GM12878 (cell line): ENCODE measurements at regions not wholly inside any gene's neighbourhood (a gene's known extent, or its start where the extent isn't known, plus 50 kb on each side); places are given as distances from the start of the nearest gene placed in this dataset.

ENCODE experiments used
- ATAC-seq: fragments of 200-7000 bp; cut with Tn5 transposase; 3 replicates; pipeline ENCODE4 v1.9.1; 2020; ENCODE audit warnings: mild to moderate bottlenecking, moderate library complexity
- BruUV-seq: library from RNA; stranded (reverse); fragments of 400-500 nt; replicated peaks from 2 replicates; lab custom pipeline; 2021; lab: Mats Ljungman, UMichigan
- CTCF ChIA-PET: fragments of 300-600 bp; sonication (Branson Sonifier 250); formaldehyde crosslinking; extraction: SDS; loops from one replicate; lab custom pipeline; 2021; ENCODE audit warnings: inconsistent platforms; lab: Yijun Ruan, JAX
- POLR2A ChIA-PET: fragments of 350-600 bp; formaldehyde crosslinking; extraction: SDS; loops from one replicate; lab custom pipeline; 2021; ENCODE audit warnings: inconsistent platforms; lab: Charles Lee
- RAD21 ChIA-PET: fragments of 300-600 bp; sonication (Branson Sonifier 250); formaldehyde crosslinking; loops from one replicate; lab custom pipeline; 2023; ENCODE audit warnings: antibody characterized with exemption; ENCODE audit not compliant: unreplicated experiment; lab: Charles Lee
- SMC1A ChIA-PET: fragments of 300-600 bp; sonication (Branson Sonifier 250); formaldehyde crosslinking; loops from one replicate; lab custom pipeline; 2023; ENCODE audit not compliant: unreplicated experiment, uncharacterized antibody; lab: Charles Lee
- DNase-seq: peaks from one replicate; pipeline ENCODE4 v3.0.0-alpha.2; 2011; ENCODE audit warnings: low read depth, low spot score
- FAIRE-seq: peaks from 3 replicates; lab custom pipeline; 2011; peaks lifted over from hg19 to GRCh38; lab: Jason Lieb, UNC
- H2AFZ ChIP-seq: 2 replicates; pipeline ENCODE4 v1.6.0; 2011; ENCODE audit warnings: low read depth, low read length, control low read depth; ENCODE audit not compliant: control insufficient read depth
- H3K27ac ChIP-seq: 2 replicates; pipeline ENCODE4 v1.5.1; 2011; ENCODE audit warnings: control low read depth; ENCODE audit not compliant: control insufficient read depth, insufficient read depth
- H3K27me3 ChIP-seq, 2 experiments: replicated peaks in 1 of 2; 2 replicates each; pipeline versions ENCODE4 v1.6.0 to v1.6.1; 2011; ENCODE audit warnings: low read length in 1 of 2; ENCODE audit not compliant: control insufficient read depth in 2 of 2, insufficient read depth in 2 of 2
- H3K36me3 ChIP-seq, 2 experiments: 2 replicates each; pipeline ENCODE4 v1.5.1; 2011; ENCODE audit warnings: low read length in 1 of 2; ENCODE audit not compliant: control insufficient read depth in 2 of 2, insufficient read depth in 2 of 2
- H3K4me1 ChIP-seq: 2 replicates; pipeline ENCODE4 v1.6.1; 2011; ENCODE audit warnings: mild to moderate bottlenecking, low read length, moderate library complexity, mixed read lengths; ENCODE audit not compliant: control insufficient read depth, insufficient read depth
- H3K4me2 ChIP-seq: 2 replicates; pipeline ENCODE4 v1.6.0; 2011; ENCODE audit warnings: control low read depth; ENCODE audit not compliant: control insufficient read depth, insufficient read depth
- H3K4me3 ChIP-seq: fragments of 200-600 bp; sonication (generic); 2 replicates; pipeline ENCODE4 v1.5.1; 2016
- H3K79me2 ChIP-seq: 2 replicates; pipeline ENCODE4 v1.6.0; 2011; ENCODE audit warnings: low read length; ENCODE audit not compliant: control insufficient read depth, insufficient read depth
- H3K9ac ChIP-seq: 2 replicates; pipeline ENCODE4 v1.8.0; 2011; ENCODE audit warnings: low read length, control low read depth, mixed read lengths; ENCODE audit not compliant: control insufficient read depth, insufficient read depth
- H3K9me3 ChIP-seq: replicated peaks from 3 replicates; pipeline ENCODE4 v1.5.1; 2011; ENCODE audit warnings: mild to moderate bottlenecking, low read length; ENCODE audit not compliant: control insufficient read depth, insufficient read depth
- H4K20me1 ChIP-seq: 2 replicates; pipeline ENCODE4 v1.6.0; 2011; ENCODE audit not compliant: control insufficient read depth, insufficient read depth
- IRF4 ChIP-seq: IDR thresholded peaks from 2 replicates; pipeline ENCODE4 v1.6.1; 2011; ENCODE audit warnings: low read depth, low read length
- MEF2A ChIP-seq: IDR thresholded peaks from 2 replicates; pipeline ENCODE4 v1.6.1; 2011; ENCODE audit warnings: low read depth, mild to moderate bottlenecking, low read length, moderate library complexity; ENCODE audit not compliant: insufficient read depth
- POU2F2 ChIP-seq: IDR thresholded peaks from 3 replicates; pipeline ENCODE4 v1.6.1; 2011; ENCODE audit warnings: low read depth, mild to moderate bottlenecking, low read length, borderline replicate concordance
- TAF1 ChIP-seq: IDR thresholded peaks from 2 replicates; pipeline ENCODE4 v1.6.1; 2011; ENCODE audit warnings: mild to moderate bottlenecking, low read depth, low read length, borderline replicate concordance
- WGBS: methylation state at CpG from one replicate; pipeline ENCODE4 v1.1.6; 2016; ENCODE audit warnings: low lambda C conversion rate; ENCODE audit not compliant: insufficient replicate concordance, insufficient coverage; ENCODE audit errors: missing lambda C conversion rate; 5-methylcytosine and 5-hydroxymethylcytosine counted together
- in situ Hi-C: fragments of 300-500 bp; cut with MboI; formaldehyde crosslinking; loops from 9 replicates; pipeline ENCODE4 v1.14.3; 2018; ENCODE audit warnings: mixed read lengths
- intact Hi-C: fragments of 100-400 bp; cut with micrococcal nuclease; formaldehyde crosslinking; loops from one replicate; pipeline ENCODE4 v1.14.2; 2022; ENCODE audit not compliant: unreplicated experiment
- TF ChIP-seq, protein P1 (sequence below): fragments of 150-350 bp; IDR thresholded peaks from 2 replicates; pipeline ENCODE4 v1.6.1; 2016; ENCODE audit warnings: low read depth, low read length
- TF ChIP-seq, protein P2 (sequence below): IDR thresholded peaks from 2 replicates; pipeline ENCODE4 v1.6.1; 2011; ENCODE audit warnings: borderline replicate concordance, low read depth, mild to moderate bottlenecking, moderate library complexity, low read length; ENCODE audit not compliant: insufficient read depth, poor library complexity, severe bottlenecking

DNA sequence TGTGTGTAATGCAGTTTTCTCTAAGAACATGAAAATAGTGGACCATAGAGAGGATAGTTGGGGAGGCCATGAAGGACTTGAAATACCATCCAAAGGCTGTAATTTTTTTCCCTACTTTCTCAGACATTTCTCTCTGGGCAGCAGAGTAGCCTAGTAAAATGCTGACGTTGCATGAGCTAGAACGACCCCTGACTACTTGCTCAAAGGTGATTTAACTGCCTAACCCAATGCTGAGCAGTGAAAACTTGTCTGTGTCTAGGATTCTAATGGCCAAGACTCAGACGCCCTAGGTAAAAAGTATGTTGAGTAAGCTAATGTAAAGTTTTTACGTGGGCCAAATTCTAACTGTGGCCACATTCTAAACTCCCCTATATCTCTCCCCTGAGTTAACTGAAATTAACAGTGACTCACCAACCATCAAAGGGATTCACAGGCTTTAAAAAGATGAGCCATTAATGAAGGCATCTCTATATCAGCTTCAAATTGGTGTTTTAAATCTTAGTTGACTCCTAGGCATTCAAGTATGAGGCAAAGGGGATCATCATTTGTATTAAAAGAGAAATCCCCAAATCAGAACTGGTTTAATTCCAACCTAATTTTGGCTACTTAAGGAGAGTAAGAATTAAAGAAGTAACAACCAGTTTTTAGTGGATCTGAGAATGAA lies 121.0 kb upstream of the GAS1 start:
- Histone ChIP-seq H3K4me2 (no peak overlapping the region), H3K79me2 (no peaks in the 10 kb centered on the region), H3K36me3 (no peaks in the 10 kb centered on the region), H3K4me3 (no peak overlapping the region), H3K27ac (no peak overlapping the region), H4K20me1 (no peaks in the 10 kb centered on the region), H3K9ac (no peak overlapping the region)
- in situ Hi-C loops, result no loop called here
- BruUV-seq, result no TSS peak
- SMC1A ChIA-PET, result interaction anchor here (0.6 kb wide), 1 partner anchor 63 kb away, joined by 3 read pairs; no protein-coding TSS in a partner anchor
- ATAC-seq, result no peak
- CTCF ChIA-PET, result no interaction called here
- WGBS, result 0% methylated on average over 4 of the region's 4 CpGs
- RAD21 ChIA-PET, result no interaction called here
- POLR2A ChIA-PET, result no interaction called here
- TF ChIP-seq, protein P1, sequence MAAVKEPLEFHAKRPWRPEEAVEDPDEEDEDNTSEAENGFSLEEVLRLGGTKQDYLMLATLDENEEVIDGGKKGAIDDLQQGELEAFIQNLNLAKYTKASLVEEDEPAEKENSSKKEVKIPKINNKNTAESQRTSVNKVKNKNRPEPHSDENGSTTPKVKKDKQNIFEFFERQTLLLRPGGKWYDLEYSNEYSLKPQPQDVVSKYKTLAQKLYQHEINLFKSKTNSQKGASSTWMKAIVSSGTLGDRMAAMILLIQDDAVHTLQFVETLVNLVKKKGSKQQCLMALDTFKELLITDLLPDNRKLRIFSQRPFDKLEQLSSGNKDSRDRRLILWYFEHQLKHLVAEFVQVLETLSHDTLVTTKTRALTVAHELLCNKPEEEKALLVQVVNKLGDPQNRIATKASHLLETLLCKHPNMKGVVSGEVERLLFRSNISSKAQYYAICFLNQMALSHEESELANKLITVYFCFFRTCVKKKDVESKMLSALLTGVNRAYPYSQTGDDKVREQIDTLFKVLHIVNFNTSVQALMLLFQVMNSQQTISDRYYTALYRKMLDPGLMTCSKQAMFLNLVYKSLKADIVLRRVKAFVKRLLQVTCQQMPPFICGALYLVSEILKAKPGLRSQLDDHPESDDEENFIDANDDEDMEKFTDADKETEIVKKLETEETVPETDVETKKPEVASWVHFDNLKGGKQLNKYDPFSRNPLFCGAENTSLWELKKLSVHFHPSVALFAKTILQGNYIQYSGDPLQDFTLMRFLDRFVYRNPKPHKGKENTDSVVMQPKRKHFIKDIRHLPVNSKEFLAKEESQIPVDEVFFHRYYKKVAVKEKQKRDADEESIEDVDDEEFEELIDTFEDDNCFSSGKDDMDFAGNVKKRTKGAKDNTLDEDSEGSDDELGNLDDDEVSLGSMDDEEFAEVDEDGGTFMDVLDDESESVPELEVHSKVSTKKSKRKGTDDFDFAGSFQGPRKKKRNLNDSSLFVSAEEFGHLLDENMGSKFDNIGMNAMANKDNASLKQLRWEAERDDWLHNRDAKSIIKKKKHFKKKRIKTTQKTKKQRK, result no peak
- TF ChIP-seq POU2F2 (no peak), IRF4 (no peak), MEF2A (no peak), TAF1 (no peak)
- TF ChIP-seq, protein P2, sequence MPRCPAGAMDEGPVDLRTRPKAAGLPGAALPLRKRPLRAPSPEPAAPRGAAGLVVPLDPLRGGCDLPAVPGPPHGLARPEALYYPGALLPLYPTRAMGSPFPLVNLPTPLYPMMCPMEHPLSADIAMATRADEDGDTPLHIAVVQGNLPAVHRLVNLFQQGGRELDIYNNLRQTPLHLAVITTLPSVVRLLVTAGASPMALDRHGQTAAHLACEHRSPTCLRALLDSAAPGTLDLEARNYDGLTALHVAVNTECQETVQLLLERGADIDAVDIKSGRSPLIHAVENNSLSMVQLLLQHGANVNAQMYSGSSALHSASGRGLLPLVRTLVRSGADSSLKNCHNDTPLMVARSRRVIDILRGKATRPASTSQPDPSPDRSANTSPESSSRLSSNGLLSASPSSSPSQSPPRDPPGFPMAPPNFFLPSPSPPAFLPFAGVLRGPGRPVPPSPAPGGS, result no peak
- TF ChIP-seq, all 136 proteins: peak for 0
- Histone ChIP-seq H3K4me1 (no peaks in the 10 kb centered on the region), H2AFZ (no peak overlapping the region), H3K27me3 (no peaks in the 10 kb centered on the region), H3K9me3 (no peaks in the 10 kb centered on the region)
- intact Hi-C loops, result no loop called here
- FAIRE-seq, result no peak
- no peak for DNase-seq
